GM12878 (cell line): ENCODE measurements at regions not wholly inside any gene's neighbourhood (a gene's known extent, or its start where the extent isn't known, plus 50 kb on each side); places are given as distances from the start of the nearest gene placed in this dataset.

Source experiments
- ATAC-seq: fragments of 200-7000 bp; cut with Tn5 transposase; 3 replicates; pipeline ENCODE4 v1.9.1; 2020; ENCODE audit warnings: mild to moderate bottlenecking, moderate library complexity
- BruUV-seq: library from RNA; stranded (reverse); fragments of 400-500 nt; replicated peaks from 2 replicates; lab custom pipeline; 2021; lab: Mats Ljungman, UMichigan
- CTCF ChIA-PET: fragments of 300-600 bp; sonication (Branson Sonifier 250); formaldehyde crosslinking; extraction: SDS; loops from one replicate; lab custom pipeline; 2021; ENCODE audit warnings: inconsistent platforms; lab: Yijun Ruan, JAX
- POLR2A ChIA-PET: fragments of 350-600 bp; formaldehyde crosslinking; extraction: SDS; loops from one replicate; lab custom pipeline; 2021; ENCODE audit warnings: inconsistent platforms; lab: Charles Lee
- RAD21 ChIA-PET: fragments of 300-600 bp; sonication (Branson Sonifier 250); formaldehyde crosslinking; loops from one replicate; lab custom pipeline; 2023; ENCODE audit warnings: antibody characterized with exemption; ENCODE audit not compliant: unreplicated experiment; lab: Charles Lee
- SMC1A ChIA-PET: fragments of 300-600 bp; sonication (Branson Sonifier 250); formaldehyde crosslinking; loops from one replicate; lab custom pipeline; 2023; ENCODE audit not compliant: unreplicated experiment, uncharacterized antibody; lab: Charles Lee
- DNase-seq: peaks from one replicate; pipeline ENCODE4 v3.0.0-alpha.2; 2011; ENCODE audit warnings: low read depth, low spot score
- FAIRE-seq: peaks from 3 replicates; lab custom pipeline; 2011; peaks lifted over from hg19 to GRCh38; lab: Jason Lieb, UNC
- H2AFZ ChIP-seq: 2 replicates; pipeline ENCODE4 v1.6.0; 2011; ENCODE audit warnings: low read depth, low read length, control low read depth; ENCODE audit not compliant: control insufficient read depth
- H3K27ac ChIP-seq: 2 replicates; pipeline ENCODE4 v1.5.1; 2011; ENCODE audit warnings: control low read depth; ENCODE audit not compliant: control insufficient read depth, insufficient read depth
- H3K27me3 ChIP-seq, 2 experiments: replicated peaks in 1 of 2; 2 replicates each; pipeline versions ENCODE4 v1.6.0 to v1.6.1; 2011; ENCODE audit warnings: low read length in 1 of 2; ENCODE audit not compliant: control insufficient read depth in 2 of 2, insufficient read depth in 2 of 2
- H3K36me3 ChIP-seq, 2 experiments: 2 replicates each; pipeline ENCODE4 v1.5.1; 2011; ENCODE audit warnings: low read length in 1 of 2; ENCODE audit not compliant: control insufficient read depth in 2 of 2, insufficient read depth in 2 of 2
- H3K4me1 ChIP-seq: 2 replicates; pipeline ENCODE4 v1.6.1; 2011; ENCODE audit warnings: mild to moderate bottlenecking, low read length, moderate library complexity, mixed read lengths; ENCODE audit not compliant: control insufficient read depth, insufficient read depth
- H3K4me2 ChIP-seq: 2 replicates; pipeline ENCODE4 v1.6.0; 2011; ENCODE audit warnings: control low read depth; ENCODE audit not compliant: control insufficient read depth, insufficient read depth
- H3K4me3 ChIP-seq: fragments of 200-600 bp; sonication (generic); 2 replicates; pipeline ENCODE4 v1.5.1; 2016
- H3K79me2 ChIP-seq: 2 replicates; pipeline ENCODE4 v1.6.0; 2011; ENCODE audit warnings: low read length; ENCODE audit not compliant: control insufficient read depth, insufficient read depth
- H3K9ac ChIP-seq: 2 replicates; pipeline ENCODE4 v1.8.0; 2011; ENCODE audit warnings: low read length, control low read depth, mixed read lengths; ENCODE audit not compliant: control insufficient read depth, insufficient read depth
- H3K9me3 ChIP-seq: replicated peaks from 3 replicates; pipeline ENCODE4 v1.5.1; 2011; ENCODE audit warnings: mild to moderate bottlenecking, low read length; ENCODE audit not compliant: control insufficient read depth, insufficient read depth
- H4K20me1 ChIP-seq: 2 replicates; pipeline ENCODE4 v1.6.0; 2011; ENCODE audit not compliant: control insufficient read depth, insufficient read depth
- ATF3 ChIP-seq: IDR thresholded peaks from 2 replicates; pipeline ENCODE4 v1.6.1; 2011; ENCODE audit warnings: low read depth, mild to moderate bottlenecking, low read length, moderate library complexity, borderline replicate concordance; ENCODE audit errors: extremely low read depth
- CHD1 ChIP-seq: IDR thresholded peaks from 2 replicates; pipeline ENCODE4 v1.6.1; 2012; ENCODE audit warnings: low read depth, low read length, improper control_type of control experiment
- EGR1 ChIP-seq, 2 experiments: IDR thresholded peaks; 1 replicate in 1 of 2; 2 replicates in 1 of 2; pipeline ENCODE4 v1.6.1; 2011 to 2012; ENCODE audit warnings: low read depth in 2 of 2, low read length in 2 of 2, borderline replicate concordance in 1 of 2, mild to moderate bottlenecking in 1 of 2, moderate library complexity in 1 of 2
- JUNB ChIP-seq: IDR thresholded peaks from 2 replicates; pipeline ENCODE4 v1.6.1; 2016; ENCODE audit warnings: antibody characterized with exemption, mild to moderate bottlenecking
- POLR2AphosphoS5 ChIP-seq: IDR thresholded peaks from 2 replicates; pipeline ENCODE4 v1.6.1; 2011; ENCODE audit warnings: mild to moderate bottlenecking, low read length, inconsistent platforms
- WGBS: methylation state at CpG from one replicate; pipeline ENCODE4 v1.1.6; 2016; ENCODE audit warnings: low lambda C conversion rate; ENCODE audit not compliant: insufficient replicate concordance, insufficient coverage; ENCODE audit errors: missing lambda C conversion rate; 5-methylcytosine and 5-hydroxymethylcytosine counted together
- in situ Hi-C: fragments of 300-500 bp; cut with MboI; formaldehyde crosslinking; loops from 9 replicates; pipeline ENCODE4 v1.14.3; 2018; ENCODE audit warnings: mixed read lengths
- intact Hi-C: fragments of 100-400 bp; cut with micrococcal nuclease; formaldehyde crosslinking; loops from one replicate; pipeline ENCODE4 v1.14.2; 2022; ENCODE audit not compliant: unreplicated experiment
- TF ChIP-seq, protein P1 (sequence below): fragments of 150-350 bp; IDR thresholded peaks from 2 replicates; pipeline ENCODE4 v1.6.1; 2014; ENCODE audit warnings: mild to moderate bottlenecking, low read depth, low read length
- TF ChIP-seq, protein P2 (sequence below): fragments of 450-650 bp; IDR thresholded peaks from 2 replicates; pipeline ENCODE4 v1.6.1; 2018; ENCODE audit warnings: mild to moderate bottlenecking, low read depth, moderate library complexity; ENCODE audit not compliant: partially characterized antibody

GRCh38 chr1:118322331-118322730, 137.3 kb upstream of the SPAG17 start:
- Histone ChIP-seq H3K27me3 (no peaks in the 10 kb centered on the region), H3K9me3 (peaks cover under 1% of the 10 kb centered on the region; the same call in 1 of the 3 replicates), H3K4me1 (no peaks in the 10 kb centered on the region), H3K4me2 (no peak overlapping the region), H2AFZ (no peak overlapping the region), H3K36me3 (no peaks in the 10 kb centered on the region), H3K9ac (no peak overlapping the region), H4K20me1 (no peaks in the 10 kb centered on the region), H3K27ac (no peak overlapping the region), H3K4me3 (no peak overlapping the region), H3K79me2 (no peaks in the 10 kb centered on the region)
- WGBS, result 0% methylated on average over 3 of the region's 3 CpGs
- no peak for FAIRE-seq
- CTCF ChIA-PET, result no interaction called here
- POLR2A ChIA-PET, result no interaction called here
- SMC1A ChIA-PET, result interaction anchor here (1.0 kb wide), 1 partner anchor 15 kb away, joined by 3 read pairs; no protein-coding TSS in a partner anchor
- no TSS peak for BruUV-seq
- intact Hi-C loops (no loop called here), in situ Hi-C loops (no loop called here)
- RAD21 ChIA-PET, result no interaction called here
- DNase-seq, result no peak
- no peak for TF ChIP-seq JUNB
- TF ChIP-seq ATF3, result no peak
- TF ChIP-seq, protein P1, sequence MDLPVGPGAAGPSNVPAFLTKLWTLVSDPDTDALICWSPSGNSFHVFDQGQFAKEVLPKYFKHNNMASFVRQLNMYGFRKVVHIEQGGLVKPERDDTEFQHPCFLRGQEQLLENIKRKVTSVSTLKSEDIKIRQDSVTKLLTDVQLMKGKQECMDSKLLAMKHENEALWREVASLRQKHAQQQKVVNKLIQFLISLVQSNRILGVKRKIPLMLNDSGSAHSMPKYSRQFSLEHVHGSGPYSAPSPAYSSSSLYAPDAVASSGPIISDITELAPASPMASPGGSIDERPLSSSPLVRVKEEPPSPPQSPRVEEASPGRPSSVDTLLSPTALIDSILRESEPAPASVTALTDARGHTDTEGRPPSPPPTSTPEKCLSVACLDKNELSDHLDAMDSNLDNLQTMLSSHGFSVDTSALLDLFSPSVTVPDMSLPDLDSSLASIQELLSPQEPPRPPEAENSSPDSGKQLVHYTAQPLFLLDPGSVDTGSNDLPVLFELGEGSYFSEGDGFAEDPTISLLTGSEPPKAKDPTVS, result no peak
- TF ChIP-seq POLR2AphosphoS5, result no peak
- TF ChIP-seq, protein P2, sequence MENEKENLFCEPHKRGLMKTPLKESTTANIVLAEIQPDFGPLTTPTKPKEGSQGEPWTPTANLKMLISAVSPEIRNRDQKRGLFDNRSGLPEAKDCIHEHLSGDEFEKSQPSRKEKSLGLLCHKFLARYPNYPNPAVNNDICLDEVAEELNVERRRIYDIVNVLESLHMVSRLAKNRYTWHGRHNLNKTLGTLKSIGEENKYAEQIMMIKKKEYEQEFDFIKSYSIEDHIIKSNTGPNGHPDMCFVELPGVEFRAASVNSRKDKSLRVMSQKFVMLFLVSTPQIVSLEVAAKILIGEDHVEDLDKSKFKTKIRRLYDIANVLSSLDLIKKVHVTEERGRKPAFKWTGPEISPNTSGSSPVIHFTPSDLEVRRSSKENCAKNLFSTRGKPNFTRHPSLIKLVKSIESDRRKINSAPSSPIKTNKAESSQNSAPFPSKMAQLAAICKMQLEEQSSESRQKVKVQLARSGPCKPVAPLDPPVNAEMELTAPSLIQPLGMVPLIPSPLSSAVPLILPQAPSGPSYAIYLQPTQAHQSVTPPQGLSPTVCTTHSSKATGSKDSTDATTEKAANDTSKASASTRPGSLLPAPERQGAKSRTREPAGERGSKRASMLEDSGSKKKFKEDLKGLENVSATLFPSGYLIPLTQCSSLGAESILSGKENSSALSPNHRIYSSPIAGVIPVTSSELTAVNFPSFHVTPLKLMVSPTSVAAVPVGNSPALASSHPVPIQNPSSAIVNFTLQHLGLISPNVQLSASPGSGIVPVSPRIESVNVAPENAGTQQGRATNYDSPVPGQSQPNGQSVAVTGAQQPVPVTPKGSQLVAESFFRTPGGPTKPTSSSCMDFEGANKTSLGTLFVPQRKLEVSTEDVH, result no peak
- TF ChIP-seq EGR1 (IDR thresholded peaks at IDR 0.05; ENCODE audit: borderline replicate concordance in 1 of 2, low read depth in 2 of 2, low read length in 2 of 2), result no peak
- no peak for TF ChIP-seq CHD1
- ATAC-seq, result no peak
